ENCODE measurements at regions not wholly inside any gene's neighbourhood (a gene's known extent, or its start where the extent isn't known, plus 50 kb on each side); places are given as distances from the start of the nearest gene placed in this dataset.

- ChIA-PET POLR2A (no interaction called here), CTCF (no interaction called here)
- TF ChIP-seq, protein P1, sequence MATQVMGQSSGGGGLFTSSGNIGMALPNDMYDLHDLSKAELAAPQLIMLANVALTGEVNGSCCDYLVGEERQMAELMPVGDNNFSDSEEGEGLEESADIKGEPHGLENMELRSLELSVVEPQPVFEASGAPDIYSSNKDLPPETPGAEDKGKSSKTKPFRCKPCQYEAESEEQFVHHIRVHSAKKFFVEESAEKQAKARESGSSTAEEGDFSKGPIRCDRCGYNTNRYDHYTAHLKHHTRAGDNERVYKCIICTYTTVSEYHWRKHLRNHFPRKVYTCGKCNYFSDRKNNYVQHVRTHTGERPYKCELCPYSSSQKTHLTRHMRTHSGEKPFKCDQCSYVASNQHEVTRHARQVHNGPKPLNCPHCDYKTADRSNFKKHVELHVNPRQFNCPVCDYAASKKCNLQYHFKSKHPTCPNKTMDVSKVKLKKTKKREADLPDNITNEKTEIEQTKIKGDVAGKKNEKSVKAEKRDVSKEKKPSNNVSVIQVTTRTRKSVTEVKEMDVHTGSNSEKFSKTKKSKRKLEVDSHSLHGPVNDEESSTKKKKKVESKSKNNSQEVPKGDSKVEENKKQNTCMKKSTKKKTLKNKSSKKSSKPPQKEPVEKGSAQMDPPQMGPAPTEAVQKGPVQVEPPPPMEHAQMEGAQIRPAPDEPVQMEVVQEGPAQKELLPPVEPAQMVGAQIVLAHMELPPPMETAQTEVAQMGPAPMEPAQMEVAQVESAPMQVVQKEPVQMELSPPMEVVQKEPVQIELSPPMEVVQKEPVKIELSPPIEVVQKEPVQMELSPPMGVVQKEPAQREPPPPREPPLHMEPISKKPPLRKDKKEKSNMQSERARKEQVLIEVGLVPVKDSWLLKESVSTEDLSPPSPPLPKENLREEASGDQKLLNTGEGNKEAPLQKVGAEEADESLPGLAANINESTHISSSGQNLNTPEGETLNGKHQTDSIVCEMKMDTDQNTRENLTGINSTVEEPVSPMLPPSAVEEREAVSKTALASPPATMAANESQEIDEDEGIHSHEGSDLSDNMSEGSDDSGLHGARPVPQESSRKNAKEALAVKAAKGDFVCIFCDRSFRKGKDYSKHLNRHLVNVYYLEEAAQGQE (IDR thresholded peaks at IDR 0.05; ENCODE audit: insufficient read depth in 1 of 2, low read depth in 2 of 2, low read length in 1 of 2), result no peak
- TF ChIP-seq POLR2AphosphoS5 (IDR thresholded peaks at IDR 0.05; ENCODE audit: low read depth, low read length), result no peak
- in situ Hi-C loops (cut with HindIII; ENCODE audit: low pct_unique_long_range_greater_than_20kb, low sequenced_read_pairs), result loop anchor here (5.0 kb wide), 1 partner anchor 57 kb away; the partner anchor contains the start of gene BCL6
- peaks cover 15% of the 10 kb centered on the region for H3K4me1 ChIP-seq (ENCODE audit: control insufficient read depth, insufficient read depth, low read length)
- intact Hi-C loops (cut with micrococcal nuclease; ENCODE audit: unreplicated experiment), result no loop called here
- BruUV-seq (replicated peaks), result no TSS peak
- no peaks in the 10 kb centered on the region; the same call in 1 of the 2 replicates for H3K27me3 ChIP-seq (ENCODE audit: control insufficient read depth, insufficient read depth, low read length)
- no peaks in the 10 kb centered on the region for H3K9me3 ChIP-seq (ENCODE audit: control insufficient read depth, insufficient read depth, low read depth, low read length)
- peak overlapping the region; percentile 10; the same call in 1 of the 2 replicates for H3K27ac ChIP-seq (ENCODE audit: low read length)
- ATAC-seq (no peak), DNase-seq (ENCODE audit: low read depth, low spot score) (no peak)
- no peak overlapping the region for H3K4me3 ChIP-seq (ENCODE audit: low read depth in 2 of 2, low read length in 2 of 2)
- H3K36me3 ChIP-seq (ENCODE audit: control insufficient read depth, insufficient read depth, low read length), result no peaks in the 10 kb centered on the region
Measured at GRCh38 chr3:187804745-187805121, 59.5 kb upstream of the BCL6 start.

- in situ Hi-C loops (cut with HindIII; ENCODE audit: low pct_unique_long_range_greater_than_20kb, low sequenced_read_pairs) (loop anchor here (5.0 kb wide), 1 partner anchor 58 kb away; the partner anchor contains the start of gene BCL6), intact Hi-C loops (cut with micrococcal nuclease; ENCODE audit: unreplicated experiment) (no loop called here)
- Histone ChIP-seq H3K9me3 (ENCODE audit: control insufficient read depth, insufficient read depth, low read depth, low read length) (no peaks in the 10 kb centered on the region), H3K4me3 (ENCODE audit: low read depth in 2 of 2, low read length in 2 of 2) (no peak overlapping the region), H3K4me1 (ENCODE audit: control insufficient read depth, insufficient read depth, low read length) (peaks cover 25% of the 10 kb centered on the region), H3K36me3 (ENCODE audit: control insufficient read depth, insufficient read depth, low read length) (no peaks in the 10 kb centered on the region), H3K27me3 (ENCODE audit: control insufficient read depth, insufficient read depth, low read length) (no peaks in the 10 kb centered on the region; the same call in 1 of the 2 replicates), H3K27ac (ENCODE audit: low read length) (no peak overlapping the region)
- TF ChIP-seq SIN3A (IDR thresholded peaks at IDR 0.05; ENCODE audit: borderline replicate concordance, insufficient read depth, low read depth, low read length), result no peak
- TF ChIP-seq, protein P1 (IDR thresholded peaks at IDR 0.05; ENCODE audit: insufficient read depth in 1 of 2, low read depth in 2 of 2, low read length in 1 of 2), result no peak
- TF ChIP-seq POLR2AphosphoS5 (IDR thresholded peaks at IDR 0.05; ENCODE audit: low read depth, low read length), result no peak
- TF ChIP-seq TCF7L2 (IDR thresholded peaks at IDR 0.05; ENCODE audit: low read depth, low read length), result no peak
- TF ChIP-seq CTCF (IDR thresholded peaks at IDR 0.05), result no peak
- no peak for ATAC-seq
- no TSS peak for BruUV-seq (replicated peaks)
- POLR2A ChIA-PET, result no interaction called here
- DNase-seq (ENCODE audit: low read depth, low spot score), result no peak
- CTCF ChIA-PET, result interaction anchor here (0.5 kb wide), 1 partner anchor 1236 kb away, joined by 3 read pairs; no protein-coding TSS in a partner anchor
Measured at GRCh38 chr3:187805774-187806173, 60.5 kb upstream of the BCL6 start.

Data from Panc1 (cell line).